A549 (cell line): ENCODE measurements at regions not wholly inside any gene's neighbourhood (a gene's known extent, or its start where the extent isn't known, plus 50 kb on each side); places are given as distances from the start of the nearest gene placed in this dataset.
"Not testable (repeated sequence)": the region's sequence is repeated elsewhere in the genome, so short reads cannot be mapped to it uniquely, and the experiment has no call there.

ENCODE experiments used
- CBX8 ChIP-seq: fragments of 200-600 bp; sonication (generic); IDR thresholded peaks from 2 replicates; pipeline ENCODE4 v1.6.1; 2016
- CEBPB ChIP-seq, 2 experiments: fragments of >200 bp in 1 of 2; sonication (Bioruptor Twin) in 1 of 2; formaldehyde crosslinking in 1 of 2; IDR thresholded peaks; 2 replicates each; pipeline ENCODE4 v1.6.1; 2012 to 2016
- ELK1 ChIP-seq: fragments of 150-350 bp; IDR thresholded peaks from 2 replicates; pipeline ENCODE4 v1.6.1; 2014; ENCODE audit warnings: low read depth, mild to moderate bottlenecking, low read length
- FOXS1 ChIP-seq: fragments of 250-450 bp; sonication (Bioruptor Pico); IDR thresholded peaks from 2 replicates; pipeline ENCODE4 v1.5.0; 2020; ENCODE audit warnings: mild to moderate bottlenecking, moderate library complexity
- GATA3 ChIP-seq: IDR thresholded peaks from 2 replicates; pipeline ENCODE4 v1.6.1; 2012; ENCODE audit warnings: borderline replicate concordance
- HDAC2 ChIP-seq: fragments of 200-600 bp; sonication (generic); IDR thresholded peaks from 2 replicates; pipeline ENCODE4 v1.6.1; 2016
- MAFK ChIP-seq: fragments of 450-650 bp; IDR thresholded peaks from 2 replicates; pipeline ENCODE4 v1.6.1; 2014; ENCODE audit not compliant: partially characterized antibody
- POLR2A ChIP-seq: IDR thresholded peaks from 2 replicates; pipeline ENCODE4 v1.6.1; 2012; ENCODE audit warnings: mild to moderate bottlenecking, low read length
- RCOR1 ChIP-seq: fragments of 150-350 bp; IDR thresholded peaks from 2 replicates; pipeline ENCODE4 v1.6.1; 2014; ENCODE audit warnings: antibody characterized with exemption, low read length, low read depth
- RNF2 ChIP-seq: fragments of 200-600 bp; sonication (generic); IDR thresholded peaks from 2 replicates; pipeline ENCODE4 v1.6.1; 2016; ENCODE audit warnings: low read depth, mild to moderate bottlenecking, antibody characterized with exemption, moderate library complexity, borderline replicate concordance
- TF ChIP-seq, protein P1 (sequence below): fragments of >200 bp; sonication (Bioruptor Twin); formaldehyde crosslinking; IDR thresholded peaks from 3 replicates; pipeline ENCODE4 v1.5.1; 2016
- TF ChIP-seq, protein P2 (sequence below): IDR thresholded peaks from 2 replicates; pipeline ENCODE4 v1.6.1; 2012

- TF ChIP-seq MAFK; CEBPB (IDR thresholded peaks at IDR 0.05); RNF2; GATA3; POLR2A; CBX8; ELK1; FOXS1; RCOR1; HDAC2: not testable (repeated sequence)
- TF ChIP-seq, protein P1, sequence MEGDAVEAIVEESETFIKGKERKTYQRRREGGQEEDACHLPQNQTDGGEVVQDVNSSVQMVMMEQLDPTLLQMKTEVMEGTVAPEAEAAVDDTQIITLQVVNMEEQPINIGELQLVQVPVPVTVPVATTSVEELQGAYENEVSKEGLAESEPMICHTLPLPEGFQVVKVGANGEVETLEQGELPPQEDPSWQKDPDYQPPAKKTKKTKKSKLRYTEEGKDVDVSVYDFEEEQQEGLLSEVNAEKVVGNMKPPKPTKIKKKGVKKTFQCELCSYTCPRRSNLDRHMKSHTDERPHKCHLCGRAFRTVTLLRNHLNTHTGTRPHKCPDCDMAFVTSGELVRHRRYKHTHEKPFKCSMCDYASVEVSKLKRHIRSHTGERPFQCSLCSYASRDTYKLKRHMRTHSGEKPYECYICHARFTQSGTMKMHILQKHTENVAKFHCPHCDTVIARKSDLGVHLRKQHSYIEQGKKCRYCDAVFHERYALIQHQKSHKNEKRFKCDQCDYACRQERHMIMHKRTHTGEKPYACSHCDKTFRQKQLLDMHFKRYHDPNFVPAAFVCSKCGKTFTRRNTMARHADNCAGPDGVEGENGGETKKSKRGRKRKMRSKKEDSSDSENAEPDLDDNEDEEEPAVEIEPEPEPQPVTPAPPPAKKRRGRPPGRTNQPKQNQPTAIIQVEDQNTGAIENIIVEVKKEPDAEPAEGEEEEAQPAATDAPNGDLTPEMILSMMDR: not testable (repeated sequence)
- TF ChIP-seq, protein P2, sequence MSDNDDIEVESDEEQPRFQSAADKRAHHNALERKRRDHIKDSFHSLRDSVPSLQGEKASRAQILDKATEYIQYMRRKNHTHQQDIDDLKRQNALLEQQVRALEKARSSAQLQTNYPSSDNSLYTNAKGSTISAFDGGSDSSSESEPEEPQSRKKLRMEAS: not testable (repeated sequence)
Measured at GRCh38 chr3:125791021-125791420, 178.0 kb upstream of the ROPN1B start.
